Lower leg skin (tissue), 3 donors: ENCODE measurements at regions not wholly inside any gene's neighbourhood (a gene's known extent, or its start where the extent isn't known, plus 50 kb on each side); places are given as distances from the start of the nearest gene placed in this dataset.
"Not testable (repeated sequence)": the region's sequence is repeated elsewhere in the genome, so short reads cannot be mapped to it uniquely, and the experiment has no call there.

Experiments used
- POLR2A ChIP-seq, 2 donors: fragments of 450-650 bp; IDR thresholded peaks; one replicate each; pipeline ENCODE4 v1.6.1; 2016 to 2017; ENCODE audit warnings: antibody characterized with exemption in 2 of 2, mild to moderate bottlenecking in 1 of 2, moderate library complexity in 1 of 2
- TF ChIP-seq, protein P1 (sequence below), 3 donors: fragments of 450-650 bp; IDR thresholded peaks; one replicate each; pipeline ENCODE4 v1.5.1; 2016; ENCODE audit warnings: antibody characterized with exemption in 3 of 3, mild to moderate bottlenecking in 3 of 3, moderate library complexity in 2 of 3

DNA sequence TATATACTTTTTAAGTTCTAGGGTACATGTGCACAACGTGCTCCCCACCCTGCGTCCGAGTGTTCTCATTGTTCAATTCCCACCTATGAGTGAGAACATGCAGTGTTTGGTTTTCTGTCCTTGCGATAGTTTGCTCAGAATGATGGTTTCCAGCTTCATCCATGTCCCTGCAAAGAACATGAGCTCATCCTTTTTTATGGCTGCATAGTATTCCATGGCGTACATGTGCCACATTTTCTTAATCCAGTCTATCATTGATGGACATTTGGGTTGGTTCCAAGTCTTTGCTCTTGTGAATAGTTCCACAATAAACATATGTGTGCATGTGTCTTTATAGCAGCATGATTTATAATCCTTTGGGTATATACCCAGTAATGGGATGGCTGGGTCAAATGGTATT lies 148.1 kb upstream of the CHST15 start:
- TF ChIP-seq, protein P1, sequence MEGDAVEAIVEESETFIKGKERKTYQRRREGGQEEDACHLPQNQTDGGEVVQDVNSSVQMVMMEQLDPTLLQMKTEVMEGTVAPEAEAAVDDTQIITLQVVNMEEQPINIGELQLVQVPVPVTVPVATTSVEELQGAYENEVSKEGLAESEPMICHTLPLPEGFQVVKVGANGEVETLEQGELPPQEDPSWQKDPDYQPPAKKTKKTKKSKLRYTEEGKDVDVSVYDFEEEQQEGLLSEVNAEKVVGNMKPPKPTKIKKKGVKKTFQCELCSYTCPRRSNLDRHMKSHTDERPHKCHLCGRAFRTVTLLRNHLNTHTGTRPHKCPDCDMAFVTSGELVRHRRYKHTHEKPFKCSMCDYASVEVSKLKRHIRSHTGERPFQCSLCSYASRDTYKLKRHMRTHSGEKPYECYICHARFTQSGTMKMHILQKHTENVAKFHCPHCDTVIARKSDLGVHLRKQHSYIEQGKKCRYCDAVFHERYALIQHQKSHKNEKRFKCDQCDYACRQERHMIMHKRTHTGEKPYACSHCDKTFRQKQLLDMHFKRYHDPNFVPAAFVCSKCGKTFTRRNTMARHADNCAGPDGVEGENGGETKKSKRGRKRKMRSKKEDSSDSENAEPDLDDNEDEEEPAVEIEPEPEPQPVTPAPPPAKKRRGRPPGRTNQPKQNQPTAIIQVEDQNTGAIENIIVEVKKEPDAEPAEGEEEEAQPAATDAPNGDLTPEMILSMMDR (IDR thresholded peaks at IDR 0.05): not testable (repeated sequence)
- not testable (repeated sequence) for TF ChIP-seq POLR2A (IDR thresholded peaks at IDR 0.05)
